ENCODE measurements at regions not wholly inside any gene's neighbourhood (a gene's known extent, or its start where the extent isn't known, plus 50 kb on each side); places are given as distances from the start of the nearest gene placed in this dataset.
"Not testable (repeated sequence)": the region's sequence is repeated elsewhere in the genome, so short reads cannot be mapped to it uniquely, and the experiment has no call there.

DNA sequence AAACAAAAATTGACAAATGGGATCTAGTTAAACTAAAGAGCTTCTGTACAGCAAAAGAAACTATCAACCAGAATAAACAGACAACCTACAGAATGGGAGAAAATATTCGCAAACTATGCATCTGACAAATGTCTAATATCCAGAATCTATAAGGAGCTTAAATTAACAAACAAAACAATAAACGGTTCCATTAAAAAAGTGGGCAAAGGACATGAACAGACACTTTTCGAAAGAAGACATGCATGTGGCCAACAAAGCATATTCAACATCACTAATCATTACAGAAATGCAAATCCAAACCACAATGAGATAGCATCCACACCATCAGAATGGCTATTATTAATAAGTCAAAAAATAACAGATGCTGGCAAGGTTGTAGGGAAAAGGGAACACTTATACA lies 50.5 kb upstream of the MED13L start:
- not testable (repeated sequence) for H3K79me2 ChIP-seq (ENCODE audit: control insufficient read depth, insufficient read depth, low read length, unreplicated experiment); H2AFZ ChIP-seq (ENCODE audit: low read length, unreplicated experiment); H3K4me1 ChIP-seq (ENCODE audit: control insufficient read depth, insufficient read depth, low read length, unreplicated experiment); H3K36me3 ChIP-seq (ENCODE audit: insufficient read depth, low read length); H3K27ac ChIP-seq (ENCODE audit: low read depth, low read length); H3K27me3 ChIP-seq (ENCODE audit: insufficient read depth, low read length); H3K4me3 ChIP-seq (ENCODE audit: low read depth, low read length)

DNA sequence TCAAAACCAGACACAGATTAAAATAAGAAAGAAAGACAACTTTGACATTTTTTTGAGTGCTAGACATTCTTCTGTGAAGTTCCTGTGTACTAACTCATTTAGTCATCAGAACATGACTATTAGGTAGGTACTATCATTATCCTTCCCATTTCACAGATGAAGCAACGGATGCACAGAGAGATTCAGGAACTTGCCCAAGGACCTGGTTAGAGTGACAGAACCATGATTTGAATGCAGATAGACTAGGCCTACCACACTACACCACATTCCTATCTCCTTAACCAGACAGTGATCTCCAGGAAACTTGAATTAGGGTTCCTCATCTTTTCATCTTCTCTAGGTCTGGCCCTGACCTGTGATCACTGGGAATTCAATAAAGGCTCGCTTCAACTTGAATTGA lies 54.4 kb upstream of the MED13L start:
- H3K27me3 ChIP-seq (ENCODE audit: insufficient read depth, low read length), result no peaks in the 10 kb centered on the region
- H3K36me3 ChIP-seq (ENCODE audit: insufficient read depth, low read length), result no peaks in the 10 kb centered on the region
- H2AFZ ChIP-seq (ENCODE audit: low read length, unreplicated experiment), result no peak overlapping the region
- H3K27ac ChIP-seq (ENCODE audit: low read depth, low read length), result no peak overlapping the region
- H3K4me1 ChIP-seq (ENCODE audit: control insufficient read depth, insufficient read depth, low read length, unreplicated experiment), result peaks cover 5% of the 10 kb centered on the region
- H3K4me3 ChIP-seq (ENCODE audit: low read depth, low read length), result no peak overlapping the region
- H3K79me2 ChIP-seq (ENCODE audit: control insufficient read depth, insufficient read depth, low read length, unreplicated experiment), result no peaks in the 10 kb centered on the region

DNA sequence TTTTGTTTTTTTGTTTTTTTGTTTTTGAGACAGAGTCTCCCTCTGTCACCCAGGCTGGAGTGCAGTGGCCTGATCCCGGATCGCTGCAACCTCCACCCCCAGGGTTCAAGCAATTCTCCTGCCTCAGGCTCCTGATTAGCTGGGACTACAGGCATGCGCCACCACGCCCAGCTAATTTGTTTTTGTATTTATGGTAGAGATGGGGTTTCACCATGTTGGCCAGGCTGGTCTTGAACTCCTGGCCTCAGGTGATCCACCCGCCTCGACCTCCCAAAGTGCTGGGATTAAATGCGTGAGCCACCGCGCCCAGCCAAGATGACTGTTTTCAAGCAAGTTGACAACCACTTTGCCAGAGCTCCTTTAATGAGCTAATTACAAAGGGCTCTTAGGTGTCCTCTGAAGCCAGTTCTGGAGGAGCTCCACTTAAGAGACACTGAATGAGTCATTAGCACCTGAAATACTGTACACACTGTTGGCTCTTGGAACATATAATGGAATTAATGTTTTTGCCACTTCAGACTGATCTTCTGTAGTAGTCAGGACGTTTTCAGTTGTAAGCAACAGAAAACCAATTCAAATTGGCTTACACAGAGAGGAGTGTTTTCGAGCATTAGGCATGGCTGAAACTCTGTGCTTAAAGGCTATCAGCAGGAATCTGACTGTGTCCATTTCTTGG lies 55.4 kb upstream of the MED13L start:
- Histone ChIP-seq H2AFZ (ENCODE audit: low read length, unreplicated experiment) (no peak overlapping the region), H3K4me1 (ENCODE audit: control insufficient read depth, insufficient read depth, low read length, unreplicated experiment) (peaks cover 5% of the 10 kb centered on the region), H3K27ac (ENCODE audit: low read depth, low read length) (no peak overlapping the region), H3K36me3 (ENCODE audit: insufficient read depth, low read length) (no peaks in the 10 kb centered on the region), H3K79me2 (ENCODE audit: control insufficient read depth, insufficient read depth, low read length, unreplicated experiment) (no peaks in the 10 kb centered on the region), H3K4me3 (ENCODE audit: low read depth, low read length) (no peak overlapping the region), H3K27me3 (ENCODE audit: insufficient read depth, low read length) (no peaks in the 10 kb centered on the region)

DNA sequence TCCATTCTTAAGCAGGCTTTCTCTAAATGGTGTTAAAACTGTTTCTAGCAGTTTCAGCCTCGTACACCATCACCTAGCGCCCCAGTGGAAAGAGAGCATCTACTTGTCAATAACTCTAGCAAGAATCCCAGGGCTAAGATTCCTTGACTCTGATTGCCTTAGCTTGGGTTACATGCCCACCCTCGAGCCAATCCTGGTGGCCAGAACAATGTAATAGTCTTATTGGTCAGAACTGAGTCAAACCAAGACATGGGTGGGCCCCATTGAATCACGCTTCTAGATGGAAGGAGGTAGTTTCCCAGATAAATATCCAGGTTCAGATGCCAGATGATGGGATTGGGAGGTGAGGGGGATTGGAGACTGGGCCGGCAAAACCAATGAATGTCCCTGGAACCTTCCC lies 55.9 kb upstream of the MED13L start:
- no peaks in the 10 kb centered on the region for H3K36me3 ChIP-seq (ENCODE audit: insufficient read depth, low read length)
- no peak overlapping the region for H3K4me3 ChIP-seq (ENCODE audit: low read depth, low read length)
- peaks cover 5% of the 10 kb centered on the region for H3K4me1 ChIP-seq (ENCODE audit: control insufficient read depth, insufficient read depth, low read length, unreplicated experiment)
- H3K27ac ChIP-seq (ENCODE audit: low read depth, low read length), result no peak overlapping the region
- no peak overlapping the region for H2AFZ ChIP-seq (ENCODE audit: low read length, unreplicated experiment)
- H3K79me2 ChIP-seq (ENCODE audit: control insufficient read depth, insufficient read depth, low read length, unreplicated experiment), result no peaks in the 10 kb centered on the region
- no peaks in the 10 kb centered on the region for H3K27me3 ChIP-seq (ENCODE audit: insufficient read depth, low read length)

DNA sequence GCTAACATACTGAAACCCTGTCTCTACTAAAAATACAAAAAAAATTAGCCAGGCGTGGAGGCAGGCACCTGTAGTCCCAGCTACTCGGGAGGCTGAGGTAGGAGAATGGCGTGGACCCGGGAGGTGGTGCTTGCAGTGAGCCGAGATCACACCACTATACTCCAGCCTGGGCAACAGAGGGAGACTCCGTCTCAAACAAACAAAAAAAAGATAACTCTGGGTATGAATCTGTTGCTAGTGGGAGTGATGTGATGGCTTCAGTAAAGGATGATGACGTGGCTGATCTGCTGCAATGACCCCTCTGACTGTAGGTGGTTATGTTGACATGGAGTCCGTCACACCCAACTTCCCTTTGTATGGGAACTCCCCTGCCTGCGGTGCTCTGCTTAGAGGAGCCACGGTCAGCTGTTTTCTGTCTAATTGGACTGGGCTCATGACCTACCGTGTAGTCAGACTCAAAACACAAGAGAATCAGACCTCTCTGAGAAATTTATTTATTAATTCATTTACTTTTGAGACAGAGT lies 59.1 kb upstream of the MED13L start:
- no peaks in the 10 kb centered on the region for H3K27me3 ChIP-seq (ENCODE audit: insufficient read depth, low read length)
- H3K36me3 ChIP-seq (ENCODE audit: insufficient read depth, low read length), result no peaks in the 10 kb centered on the region
- H3K27ac ChIP-seq (ENCODE audit: low read depth, low read length), result no peak overlapping the region
- H3K4me1 ChIP-seq (ENCODE audit: control insufficient read depth, insufficient read depth, low read length, unreplicated experiment), result peaks cover 5% of the 10 kb centered on the region
- H3K79me2 ChIP-seq (ENCODE audit: control insufficient read depth, insufficient read depth, low read length, unreplicated experiment), result no peaks in the 10 kb centered on the region
- H3K4me3 ChIP-seq (ENCODE audit: low read depth, low read length), result no peak overlapping the region
- H2AFZ ChIP-seq (ENCODE audit: low read length, unreplicated experiment), result no peak overlapping the region

DNA sequence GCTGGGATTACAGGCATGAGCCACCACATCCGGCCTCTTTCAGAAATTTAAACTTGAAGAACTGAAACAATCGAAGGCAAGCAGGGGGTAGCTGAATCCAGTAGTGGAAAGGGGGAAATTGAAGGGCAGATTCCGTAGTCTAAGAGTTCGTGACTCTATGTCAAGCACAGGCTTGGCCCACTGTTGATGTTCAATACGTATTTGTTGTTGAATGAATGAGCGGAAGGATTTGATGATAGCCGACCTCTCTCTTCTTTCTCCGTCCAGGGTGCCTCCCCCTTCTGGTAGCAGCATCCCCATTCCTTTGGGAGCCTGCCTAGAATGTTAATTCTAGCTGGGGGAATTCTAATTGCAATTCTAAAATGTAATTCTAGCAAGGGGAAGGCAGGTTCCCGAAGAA lies 59.8 kb upstream of the MED13L start:
- H3K4me1 ChIP-seq (ENCODE audit: control insufficient read depth, insufficient read depth, low read length, unreplicated experiment), result peaks cover 5% of the 10 kb centered on the region
- H3K36me3 ChIP-seq (ENCODE audit: insufficient read depth, low read length), result no peaks in the 10 kb centered on the region
- H3K4me3 ChIP-seq (ENCODE audit: low read depth, low read length), result no peak overlapping the region
- H3K27ac ChIP-seq (ENCODE audit: low read depth, low read length), result no peak overlapping the region
- H3K79me2 ChIP-seq (ENCODE audit: control insufficient read depth, insufficient read depth, low read length, unreplicated experiment), result no peaks in the 10 kb centered on the region
- H3K27me3 ChIP-seq (ENCODE audit: insufficient read depth, low read length), result no peaks in the 10 kb centered on the region
- no peak overlapping the region for H2AFZ ChIP-seq (ENCODE audit: low read length, unreplicated experiment)

DNA sequence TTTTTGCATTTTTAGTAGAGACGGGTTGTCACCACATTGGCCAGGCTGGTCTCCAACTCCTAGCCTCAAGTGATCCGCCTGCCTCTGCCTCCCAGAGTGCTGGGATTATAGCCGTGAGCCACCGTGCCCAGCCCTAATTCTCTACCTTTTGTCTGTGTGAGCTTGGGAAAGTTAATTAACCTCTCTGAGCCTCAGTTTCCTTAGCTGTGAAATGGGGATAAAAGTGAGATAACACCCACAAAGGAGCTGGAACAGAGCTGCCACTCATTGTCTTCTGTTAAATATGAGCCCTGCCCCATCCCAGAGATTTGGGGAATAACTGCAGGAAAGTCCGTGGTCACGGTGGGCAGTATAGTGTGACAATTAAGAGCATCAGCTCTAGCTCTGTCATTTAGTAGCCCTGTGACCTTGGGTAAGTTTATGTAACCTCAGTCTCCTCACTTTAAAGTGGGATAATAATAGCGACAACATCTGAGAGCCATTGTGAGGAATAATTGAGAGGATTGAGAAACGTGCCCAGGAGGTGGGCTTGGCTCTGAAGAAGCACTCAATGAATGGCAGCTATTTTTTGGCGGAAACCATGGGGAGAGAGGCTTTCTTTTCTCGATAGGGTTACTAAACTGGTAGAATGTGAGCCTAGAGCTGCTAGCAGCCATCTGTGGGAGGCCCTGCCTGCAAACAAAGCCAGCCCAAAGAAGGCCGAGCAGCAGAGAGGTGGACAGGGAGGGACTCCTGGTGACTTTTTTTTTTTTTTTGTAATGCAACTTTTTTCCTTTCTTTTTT lies 60.8 kb upstream of the MED13L start:
- H3K4me1 ChIP-seq (ENCODE audit: control insufficient read depth, insufficient read depth, low read length, unreplicated experiment), result peaks cover 5% of the 10 kb centered on the region
- no peak overlapping the region for H3K27ac ChIP-seq (ENCODE audit: low read depth, low read length)
- no peaks in the 10 kb centered on the region for H3K79me2 ChIP-seq (ENCODE audit: control insufficient read depth, insufficient read depth, low read length, unreplicated experiment)
- H3K36me3 ChIP-seq (ENCODE audit: insufficient read depth, low read length), result no peaks in the 10 kb centered on the region
- H2AFZ ChIP-seq (ENCODE audit: low read length, unreplicated experiment), result no peak overlapping the region
- H3K4me3 ChIP-seq (ENCODE audit: low read depth, low read length), result no peak overlapping the region
- H3K27me3 ChIP-seq (ENCODE audit: insufficient read depth, low read length), result no peaks in the 10 kb centered on the region

DNA sequence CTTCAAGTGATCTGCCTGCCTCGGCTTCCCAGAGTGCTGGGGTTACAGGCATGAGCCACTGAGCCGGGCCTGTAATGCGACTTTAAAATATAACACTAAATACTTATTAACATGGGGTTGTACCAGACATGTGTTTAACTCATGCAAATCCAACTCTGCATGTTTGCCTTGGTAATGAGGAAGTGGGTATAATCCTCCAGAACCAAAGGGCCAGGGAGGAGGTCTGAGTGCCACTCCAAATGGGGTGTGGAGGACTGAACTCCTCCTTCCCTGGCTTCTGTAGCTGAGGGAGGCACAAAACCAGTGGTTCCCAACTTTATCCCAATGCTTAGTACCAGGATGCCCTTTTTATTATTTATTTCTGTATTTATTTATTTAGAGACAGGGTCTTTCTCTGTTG lies 61.6 kb upstream of the MED13L start:
- Histone ChIP-seq H3K36me3 (ENCODE audit: insufficient read depth, low read length) (no peaks in the 10 kb centered on the region), H3K79me2 (ENCODE audit: control insufficient read depth, insufficient read depth, low read length, unreplicated experiment) (no peaks in the 10 kb centered on the region), H3K27me3 (ENCODE audit: insufficient read depth, low read length) (no peaks in the 10 kb centered on the region), H3K27ac (ENCODE audit: low read depth, low read length) (no peak overlapping the region), H3K4me3 (ENCODE audit: low read depth, low read length) (no peak overlapping the region), H2AFZ (ENCODE audit: low read length, unreplicated experiment) (no peak overlapping the region), H3K4me1 (ENCODE audit: control insufficient read depth, insufficient read depth, low read length, unreplicated experiment) (peaks cover 5% of the 10 kb centered on the region)

DNA sequence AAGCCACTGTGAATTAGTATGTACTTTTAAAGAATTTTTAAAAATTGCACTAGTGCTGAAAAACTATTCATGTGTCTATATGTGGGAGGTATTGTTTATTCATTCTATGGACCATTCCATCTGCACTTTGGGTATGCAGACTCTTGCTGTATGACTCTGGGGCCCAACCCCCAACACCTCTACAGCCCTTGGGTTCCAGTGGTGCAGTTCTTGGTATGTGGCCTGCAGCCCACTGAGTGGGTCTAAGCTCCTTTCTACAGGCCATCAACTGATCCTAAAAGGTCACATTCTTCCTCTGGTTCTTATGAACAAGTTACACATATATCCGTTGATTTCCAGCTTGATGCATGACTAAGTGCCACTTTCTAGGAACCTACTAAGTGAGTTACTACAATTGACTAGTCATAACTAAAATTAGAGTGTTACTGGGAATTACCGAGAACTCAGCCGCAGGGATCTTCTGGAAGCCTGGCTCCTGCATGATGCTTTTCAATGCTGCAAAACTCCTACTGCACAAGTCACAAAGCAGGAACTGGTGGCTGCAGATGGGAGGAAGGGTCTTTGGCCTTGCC lies 62.4 kb upstream of the MED13L start:
- Histone ChIP-seq H3K79me2 (ENCODE audit: control insufficient read depth, insufficient read depth, low read length, unreplicated experiment) (no peaks in the 10 kb centered on the region), H3K4me1 (ENCODE audit: control insufficient read depth, insufficient read depth, low read length, unreplicated experiment) (peaks cover 5% of the 10 kb centered on the region), H3K27ac (ENCODE audit: low read depth, low read length) (no peak overlapping the region), H3K4me3 (ENCODE audit: low read depth, low read length) (no peak overlapping the region), H2AFZ (ENCODE audit: low read length, unreplicated experiment) (no peak overlapping the region), H3K27me3 (ENCODE audit: insufficient read depth, low read length) (no peaks in the 10 kb centered on the region), H3K36me3 (ENCODE audit: insufficient read depth, low read length) (no peaks in the 10 kb centered on the region)

DNA sequence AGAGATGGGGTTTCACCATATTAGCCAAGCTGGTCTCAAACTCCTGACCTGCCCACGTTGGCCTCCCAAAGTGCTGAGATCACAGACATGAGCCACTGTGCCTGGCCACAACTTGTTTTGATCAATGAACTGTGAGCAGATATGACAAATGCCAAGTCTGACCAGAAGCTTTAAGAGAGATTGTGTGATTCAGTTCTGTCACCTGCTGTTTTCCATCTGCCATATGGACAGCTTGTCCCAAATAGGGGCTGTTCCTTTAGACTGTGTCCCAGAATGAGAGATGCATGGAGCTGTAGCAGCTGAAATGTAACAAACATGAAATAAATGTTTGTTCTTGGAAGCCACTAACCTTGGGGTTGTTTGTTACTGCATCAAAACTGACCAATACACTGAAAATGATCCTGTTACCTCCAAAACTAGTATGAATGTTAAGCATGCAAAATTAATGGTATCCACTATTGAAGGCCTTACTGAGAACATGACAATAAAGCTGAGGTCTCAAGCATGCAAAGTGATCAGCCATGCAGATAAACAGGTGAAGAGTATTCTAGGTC lies 65.9 kb upstream of the MED13L start:
- H3K27me3 ChIP-seq (ENCODE audit: insufficient read depth, low read length), result no peaks in the 10 kb centered on the region
- H3K4me3 ChIP-seq (ENCODE audit: low read depth, low read length), result no peak overlapping the region
- no peak overlapping the region for H3K27ac ChIP-seq (ENCODE audit: low read depth, low read length)
- H3K79me2 ChIP-seq (ENCODE audit: control insufficient read depth, insufficient read depth, low read length, unreplicated experiment), result no peaks in the 10 kb centered on the region
- H3K4me1 ChIP-seq (ENCODE audit: control insufficient read depth, insufficient read depth, low read length, unreplicated experiment), result peaks cover 14% of the 10 kb centered on the region
- H2AFZ ChIP-seq (ENCODE audit: low read length, unreplicated experiment), result no peak overlapping the region
- H3K36me3 ChIP-seq (ENCODE audit: insufficient read depth, low read length), result no peaks in the 10 kb centered on the region

Measured in ACC112 (cell line).